ENCODE measurements at regions not wholly inside any gene's neighbourhood (a gene's known extent, or its start where the extent isn't known, plus 50 kb on each side); places are given as distances from the start of the nearest gene placed in this dataset.

DNA sequence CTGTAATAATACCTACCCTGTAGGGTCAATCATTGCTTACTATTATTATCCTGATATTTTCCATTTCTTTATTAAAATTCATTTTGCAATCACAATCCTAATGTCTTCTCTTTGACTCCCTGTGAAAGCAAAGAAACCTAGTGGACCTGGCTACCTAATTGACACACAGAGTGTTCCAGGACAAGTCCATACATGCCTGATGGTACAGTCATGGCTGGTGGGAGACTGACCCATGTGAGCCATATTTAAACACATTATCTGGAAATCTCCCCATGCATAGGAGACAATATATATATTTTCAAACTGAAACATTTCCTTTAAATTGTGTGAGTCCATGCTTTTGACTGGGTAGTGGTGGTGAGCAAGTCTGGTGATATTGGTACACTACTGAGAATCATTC lies 230.6 kb upstream of the DACH1 start:
- peaks cover 3% of the 10 kb centered on the region for H3K4me1 Mint-ChIP-seq
- no peak for TF ChIP-seq CTCF (IDR thresholded peaks at IDR 0.05; ENCODE audit: unreplicated experiment)
- no peaks in the 10 kb centered on the region for H3K27me3 Mint-ChIP-seq (ENCODE audit: low read depth)
- H3K4me3 Mint-ChIP-seq, result no peak overlapping the region
- no peaks in the 10 kb centered on the region for H3K36me3 Mint-ChIP-seq
- H3K27ac Mint-ChIP-seq, result no peak overlapping the region
- no peak for DNase-seq (ENCODE audit: low spot score in 2 of 2, unreplicated experiment in 2 of 2)
- peaks cover 1% of the 10 kb centered on the region for H3K9me3 Mint-ChIP-seq

DNA sequence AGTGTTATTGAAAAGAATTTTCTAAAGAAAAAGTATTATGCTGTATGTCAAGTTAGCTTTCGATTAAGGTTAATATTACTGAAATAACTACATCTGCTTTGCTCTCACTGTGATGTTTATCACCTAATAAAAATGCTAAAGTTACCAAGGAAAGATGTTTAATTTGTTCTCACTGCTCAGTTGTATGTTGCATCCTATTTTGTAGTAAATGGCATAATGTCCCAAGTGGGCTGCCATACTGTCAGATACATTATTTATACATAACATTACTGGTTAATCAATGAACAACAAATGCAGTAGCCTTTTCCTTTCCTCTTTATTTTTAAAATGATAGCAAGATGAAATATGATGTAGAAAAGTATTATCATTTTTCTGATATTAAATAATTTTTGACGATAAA lies 226.3 kb upstream of the DACH1 start:
- DNase-seq (ENCODE audit: low spot score in 2 of 2, unreplicated experiment in 2 of 2), result no peak
- no peaks in the 10 kb centered on the region for H3K4me1 Mint-ChIP-seq
- no peak for TF ChIP-seq CTCF (IDR thresholded peaks at IDR 0.05; ENCODE audit: unreplicated experiment)
- no peaks in the 10 kb centered on the region for H3K36me3 Mint-ChIP-seq
- no peak overlapping the region for H3K27ac Mint-ChIP-seq
- H3K27me3 Mint-ChIP-seq (ENCODE audit: low read depth), result no peaks in the 10 kb centered on the region
- H3K9me3 Mint-ChIP-seq, result peaks cover 4% of the 10 kb centered on the region
- H3K4me3 Mint-ChIP-seq, result no peak overlapping the region

DNA sequence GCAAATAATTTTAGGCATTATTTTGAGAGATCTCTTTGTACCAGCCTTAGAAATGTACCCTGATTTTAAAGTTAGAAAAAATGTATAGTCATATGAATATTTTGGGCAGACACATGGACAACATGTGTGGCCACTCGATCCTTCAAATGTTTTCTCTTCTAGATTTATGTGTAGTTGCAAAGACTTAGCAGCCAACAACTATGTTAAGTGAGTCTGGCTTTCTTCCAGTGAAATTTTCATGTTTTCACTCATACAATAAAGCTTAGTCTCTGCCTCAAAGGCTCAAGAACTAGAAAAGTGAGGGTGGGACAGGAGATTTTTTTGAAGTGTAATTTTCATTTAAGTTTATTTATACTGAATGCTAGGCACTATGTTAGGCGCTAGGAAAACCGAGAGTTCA lies 207.7 kb upstream of the DACH1 start:
- Mint-ChIP-seq H3K9me3 (no peaks in the 10 kb centered on the region), H3K4me3 (no peak overlapping the region), H3K27me3 (ENCODE audit: low read depth) (peaks cover 2% of the 10 kb centered on the region), H3K27ac (peak overlapping the region; percentile 57), H3K36me3 (no peaks in the 10 kb centered on the region), H3K4me1 (peaks cover 22% of the 10 kb centered on the region)
- no peak for TF ChIP-seq CTCF (IDR thresholded peaks at IDR 0.05; ENCODE audit: unreplicated experiment)
- DNase-seq (ENCODE audit: low spot score in 2 of 2, unreplicated experiment in 2 of 2), result no peak

DNA sequence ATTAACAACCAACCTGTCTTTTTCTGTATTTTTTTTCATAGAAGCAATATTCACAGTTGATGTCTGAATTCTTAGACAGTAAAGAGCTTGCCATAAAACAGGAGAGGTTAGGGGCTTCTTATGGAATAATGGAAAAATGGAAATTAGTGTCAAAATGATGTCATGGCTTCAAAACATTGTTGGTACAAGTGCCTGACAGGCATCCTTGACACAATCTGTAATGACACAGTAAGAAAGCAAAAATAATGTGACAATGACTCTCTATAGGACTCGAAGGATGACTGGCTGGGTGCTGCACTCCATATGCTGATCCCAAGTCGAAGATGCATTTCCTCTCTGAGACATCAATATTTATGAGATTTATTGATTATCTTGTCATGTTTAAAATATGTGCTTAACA lies 205.3 kb upstream of the DACH1 start:
- no peak overlapping the region for H3K4me3 Mint-ChIP-seq
- H3K9me3 Mint-ChIP-seq, result peaks cover 4% of the 10 kb centered on the region
- no peak for DNase-seq (ENCODE audit: low spot score in 2 of 2, unreplicated experiment in 2 of 2)
- TF ChIP-seq CTCF (IDR thresholded peaks at IDR 0.05; ENCODE audit: unreplicated experiment), result no peak
- no peaks in the 10 kb centered on the region for H3K36me3 Mint-ChIP-seq
- H3K27ac Mint-ChIP-seq, result no peak overlapping the region
- H3K27me3 Mint-ChIP-seq (ENCODE audit: low read depth), result peaks cover 2% of the 10 kb centered on the region
- H3K4me1 Mint-ChIP-seq, result peaks cover 22% of the 10 kb centered on the region

DNA sequence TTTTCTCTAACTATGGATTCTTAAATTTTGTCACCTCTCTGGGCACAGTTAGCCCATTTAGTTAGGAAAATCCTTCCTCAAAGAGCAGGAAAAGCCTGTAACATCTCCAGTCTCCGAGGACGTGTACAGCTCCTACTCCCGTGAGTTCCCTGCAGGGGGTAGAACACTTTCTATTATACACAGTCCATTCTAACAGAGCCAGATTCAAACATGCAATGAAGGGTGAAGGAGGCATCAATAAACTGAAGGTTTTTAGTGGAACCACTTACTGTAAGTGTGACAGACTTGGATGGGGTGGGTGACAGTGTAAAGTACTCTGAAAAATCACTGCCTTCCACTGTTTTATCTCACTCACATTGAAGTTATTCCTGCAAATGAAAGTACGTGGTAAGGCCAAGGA lies 204.7 kb upstream of the DACH1 start:
- H3K4me3 Mint-ChIP-seq, result no peak overlapping the region
- no peak for TF ChIP-seq CTCF (IDR thresholded peaks at IDR 0.05; ENCODE audit: unreplicated experiment)
- H3K27me3 Mint-ChIP-seq (ENCODE audit: low read depth), result peaks cover 2% of the 10 kb centered on the region
- H3K4me1 Mint-ChIP-seq, result peaks cover 22% of the 10 kb centered on the region
- no peak overlapping the region for H3K27ac Mint-ChIP-seq
- H3K9me3 Mint-ChIP-seq, result peaks cover 7% of the 10 kb centered on the region
- no peak for DNase-seq (ENCODE audit: low spot score in 2 of 2, unreplicated experiment in 2 of 2)
- H3K36me3 Mint-ChIP-seq, result no peaks in the 10 kb centered on the region

- Mint-ChIP-seq H3K27ac (no peak overlapping the region), H3K27me3 (ENCODE audit: low read depth) (no peaks in the 10 kb centered on the region), H3K9me3 (peaks cover 43% of the 10 kb centered on the region), H3K4me3 (no peak overlapping the region), H3K4me1 (no peaks in the 10 kb centered on the region), H3K36me3 (peaks cover 5% of the 10 kb centered on the region)
- DNase-seq (ENCODE audit: low spot score in 2 of 2, unreplicated experiment in 2 of 2), result no peak
- no peak for TF ChIP-seq CTCF (IDR thresholded peaks at IDR 0.05; ENCODE audit: unreplicated experiment)
These were observed 195.6 kb upstream of the DACH1 start for GRCh38 chr13:72062566-72062965.

Measured in mesothelial cell of epicardium (in vitro differentiated cells).